GM06990 (cell line): ENCODE measurements at regions not wholly inside any gene's neighbourhood (a gene's known extent, or its start where the extent isn't known, plus 50 kb on each side); places are given as distances from the start of the nearest gene placed in this dataset.

Experiments
- DNase-seq: peaks from one replicate; pipeline ENCODE4 v3.0.0-alpha.2; 2011; ENCODE audit not compliant: insufficient read length; ENCODE audit errors: extremely low read depth
- H3K27me3 ChIP-seq: replicated peaks from 2 replicates; pipeline ENCODE4 v1.6.0; 2011; ENCODE audit warnings: low read length; ENCODE audit not compliant: control insufficient read depth, insufficient read depth
- H3K36me3 ChIP-seq: 2 replicates; pipeline ENCODE4 v1.5.1; 2011; ENCODE audit warnings: low read length; ENCODE audit not compliant: control insufficient read depth, insufficient read depth
- H3K4me3 ChIP-seq: replicated peaks from 2 replicates; pipeline ENCODE4 v1.5.1; 2011; ENCODE audit warnings: low read depth, mild to moderate bottlenecking, control low read depth, low read length
- TF ChIP-seq, protein P1 (sequence below): IDR thresholded peaks from 2 replicates; pipeline ENCODE4 v1.5.1; 2011; ENCODE audit warnings: low read length, control low read depth, mild to moderate bottlenecking, inconsistent platforms; ENCODE audit not compliant: insufficient read depth, poor library complexity, severe bottlenecking

GRCh38 chr11:96447208-96448110 lies 57.6 kb downstream of the JRKL start:
- no peaks in the 10 kb centered on the region; the same call in 1 of the 2 replicates for H3K27me3 ChIP-seq
- H3K4me3 ChIP-seq = no peak overlapping the region
- H3K36me3 ChIP-seq = no peaks in the 10 kb centered on the region
- DNase-seq = no peak
- TF ChIP-seq, protein P1, sequence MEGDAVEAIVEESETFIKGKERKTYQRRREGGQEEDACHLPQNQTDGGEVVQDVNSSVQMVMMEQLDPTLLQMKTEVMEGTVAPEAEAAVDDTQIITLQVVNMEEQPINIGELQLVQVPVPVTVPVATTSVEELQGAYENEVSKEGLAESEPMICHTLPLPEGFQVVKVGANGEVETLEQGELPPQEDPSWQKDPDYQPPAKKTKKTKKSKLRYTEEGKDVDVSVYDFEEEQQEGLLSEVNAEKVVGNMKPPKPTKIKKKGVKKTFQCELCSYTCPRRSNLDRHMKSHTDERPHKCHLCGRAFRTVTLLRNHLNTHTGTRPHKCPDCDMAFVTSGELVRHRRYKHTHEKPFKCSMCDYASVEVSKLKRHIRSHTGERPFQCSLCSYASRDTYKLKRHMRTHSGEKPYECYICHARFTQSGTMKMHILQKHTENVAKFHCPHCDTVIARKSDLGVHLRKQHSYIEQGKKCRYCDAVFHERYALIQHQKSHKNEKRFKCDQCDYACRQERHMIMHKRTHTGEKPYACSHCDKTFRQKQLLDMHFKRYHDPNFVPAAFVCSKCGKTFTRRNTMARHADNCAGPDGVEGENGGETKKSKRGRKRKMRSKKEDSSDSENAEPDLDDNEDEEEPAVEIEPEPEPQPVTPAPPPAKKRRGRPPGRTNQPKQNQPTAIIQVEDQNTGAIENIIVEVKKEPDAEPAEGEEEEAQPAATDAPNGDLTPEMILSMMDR = no peak

DNA sequence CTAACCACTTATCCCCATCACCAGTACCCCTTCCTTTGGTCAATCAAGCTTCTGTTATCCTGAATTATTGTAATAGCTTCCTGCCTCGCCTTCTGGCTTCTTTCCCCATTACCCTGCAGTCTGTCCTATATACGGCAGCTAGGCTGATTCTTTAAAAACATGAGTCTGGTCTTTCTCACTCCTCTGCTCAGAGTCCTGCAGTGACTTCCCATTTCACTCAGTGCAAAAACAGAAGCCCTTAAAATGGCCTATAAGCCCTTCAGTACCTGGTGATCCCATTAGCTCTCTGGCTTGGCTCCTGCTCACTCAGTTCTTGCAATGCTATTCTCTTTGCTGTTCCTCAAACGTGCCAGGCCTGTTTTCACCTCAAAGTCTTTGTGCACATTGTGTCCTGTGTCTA lies 58.4 kb downstream of the JRKL start:
- Histone ChIP-seq H3K27me3 (no peaks in the 10 kb centered on the region; the same call in 1 of the 2 replicates), H3K36me3 (no peaks in the 10 kb centered on the region), H3K4me3 (no peak overlapping the region)
- no peak for DNase-seq
- TF ChIP-seq, protein P1 = no peak

- H3K27me3 ChIP-seq = no peaks in the 10 kb centered on the region
- no peaks in the 10 kb centered on the region for H3K36me3 ChIP-seq
- H3K4me3 ChIP-seq = no peak overlapping the region
- TF ChIP-seq, protein P1 = no peak
- no peak for DNase-seq
Measured at GRCh38 chr11:96456111-96456510, 66.3 kb downstream of the JRKL start.

GRCh38 chr11:96459751-96460150 lies 69.9 kb downstream of the JRKL start:
- no peaks in the 10 kb centered on the region for H3K27me3 ChIP-seq

DNA sequence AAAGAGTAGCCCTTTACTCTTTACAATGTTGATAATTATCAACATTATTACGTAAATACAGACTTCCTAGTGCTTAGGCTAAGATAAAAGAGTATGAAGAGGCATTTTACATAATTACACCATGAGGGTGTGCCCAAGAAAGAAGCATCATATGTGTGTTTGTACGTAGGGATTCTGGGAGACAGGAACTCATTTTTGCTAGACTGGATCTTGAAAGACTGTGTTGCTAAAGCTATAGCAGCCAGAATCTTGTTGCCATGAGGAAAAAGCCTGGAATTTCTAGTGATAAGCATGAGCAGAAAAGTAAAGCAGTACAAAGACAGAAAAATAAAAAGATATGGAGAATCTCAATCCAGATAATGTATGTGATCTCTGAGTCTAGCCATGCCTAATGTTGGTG lies 72.1 kb downstream of the JRKL start:
- no peak for DNase-seq
- Histone ChIP-seq H3K27me3 (no peaks in the 10 kb centered on the region), H3K4me3 (no peak overlapping the region), H3K36me3 (no peaks in the 10 kb centered on the region)
- TF ChIP-seq, protein P1 = no peak

More at GRCh38 chr11:96459751-96460150, 69.9 kb downstream of the JRKL start:
- no peaks in the 10 kb centered on the region for H3K36me3 ChIP-seq
- TF ChIP-seq, protein P1 = no peak
- no peak overlapping the region for H3K4me3 ChIP-seq
- DNase-seq = no peak
